TTC549 (cell line): ENCODE measurements at regions not wholly inside any gene's neighbourhood (a gene's known extent, or its start where the extent isn't known, plus 50 kb on each side); places are given as distances from the start of the nearest gene placed in this dataset.
"Not testable (repeated sequence)": the region's sequence is repeated elsewhere in the genome, so short reads cannot be mapped to it uniquely, and the experiment has no call there.

Source experiments
- FAIRE-seq: peaks from 2 replicates; lab custom pipeline; 2012; peaks lifted over from hg19 to GRCh38; lab: Jason Lieb, UNC

DNA sequence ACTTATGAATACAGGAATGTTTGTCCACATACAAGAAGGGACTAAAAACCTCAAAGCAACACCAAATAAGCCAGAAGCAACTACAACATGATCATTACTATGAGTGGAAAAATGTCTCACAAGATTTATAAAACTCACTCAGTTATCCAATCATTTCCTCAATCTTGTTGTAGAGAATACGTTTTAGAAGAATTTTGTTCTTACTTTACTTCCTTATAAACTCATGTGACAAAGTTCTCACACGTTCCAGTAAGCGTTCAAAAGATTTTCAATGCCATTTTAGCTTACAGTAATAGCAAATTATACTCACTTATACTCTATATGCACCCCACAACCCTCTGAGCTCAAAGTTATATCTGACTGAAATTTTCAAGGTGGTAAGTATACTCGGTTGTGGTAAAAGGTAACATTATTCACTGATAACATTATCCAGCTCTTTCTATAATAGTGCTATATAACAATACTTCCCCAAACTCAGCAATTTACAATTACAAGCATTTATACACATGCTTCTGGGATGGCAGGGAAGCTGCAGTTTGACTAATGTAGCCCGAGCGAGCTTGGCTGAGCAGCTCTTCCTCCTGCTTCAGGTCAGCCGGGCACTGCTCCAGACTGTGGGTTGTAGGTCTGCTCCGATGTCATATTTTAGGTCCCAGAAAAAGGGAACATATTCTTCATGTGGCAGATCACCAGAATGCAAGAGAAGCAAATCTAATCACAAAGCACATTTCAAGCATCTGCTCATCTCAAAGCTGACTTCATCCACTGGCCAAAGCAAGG, 226.3 kb downstream of the RCHY1 start:
- FAIRE-seq: no peak

DNA sequence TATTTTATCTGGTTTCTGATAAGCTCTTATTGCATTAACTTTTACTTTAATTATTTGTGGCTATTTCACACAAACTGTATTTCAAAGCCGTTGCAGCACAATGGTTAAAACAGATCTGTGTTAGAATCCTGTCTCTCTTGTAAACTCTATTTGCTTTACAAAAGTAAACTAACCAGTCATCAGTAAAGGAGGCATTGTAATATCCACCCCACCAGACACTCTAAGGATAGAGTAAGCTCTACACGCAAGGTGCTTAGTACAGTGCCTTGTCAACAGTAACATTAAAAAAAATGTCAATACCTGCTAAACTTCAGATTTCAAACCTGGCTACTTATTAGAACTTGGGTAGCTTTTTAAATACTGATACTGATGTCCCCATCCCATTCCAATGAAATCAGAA, 228.4 kb downstream of the RCHY1 start:
- FAIRE-seq: no peak

DNA sequence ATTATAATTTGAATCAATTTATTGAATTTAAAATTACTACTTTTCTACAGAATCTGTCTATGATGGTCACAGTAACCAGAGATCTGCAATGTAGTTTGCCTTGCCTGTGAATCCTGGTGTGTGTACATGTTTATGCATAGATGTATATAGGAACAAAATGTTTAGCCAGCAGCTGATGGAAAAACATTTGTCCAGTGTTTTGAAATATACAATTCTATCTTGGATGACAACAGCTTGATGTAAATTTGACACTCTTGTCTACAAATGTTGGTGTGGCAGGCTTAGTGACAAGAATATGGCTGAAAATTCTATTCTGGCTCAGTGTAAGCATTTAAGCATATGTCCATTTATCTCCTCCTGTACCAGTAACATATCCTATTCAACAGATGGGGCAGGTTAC, 229.4 kb downstream of the RCHY1 start:
- FAIRE-seq: no peak

DNA sequence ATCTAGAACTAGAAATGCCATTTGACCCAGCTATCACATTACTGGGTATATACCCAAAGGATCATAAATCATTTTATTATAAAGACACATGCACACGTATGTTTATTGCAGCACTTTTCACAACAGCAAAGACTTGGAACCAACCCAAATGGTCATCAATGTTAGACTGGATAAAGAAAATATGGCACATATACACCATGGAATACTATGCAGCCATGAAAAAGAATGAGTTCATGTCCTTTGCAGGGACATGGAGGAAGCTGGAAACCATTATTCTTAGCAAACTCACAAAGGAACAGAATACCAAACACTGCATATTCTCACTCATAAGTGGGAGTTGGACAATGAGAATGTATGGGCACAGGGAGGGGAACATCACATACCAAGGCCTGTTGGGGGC, 233.7 kb downstream of the RCHY1 start:
- not testable (repeated sequence) for FAIRE-seq

DNA sequence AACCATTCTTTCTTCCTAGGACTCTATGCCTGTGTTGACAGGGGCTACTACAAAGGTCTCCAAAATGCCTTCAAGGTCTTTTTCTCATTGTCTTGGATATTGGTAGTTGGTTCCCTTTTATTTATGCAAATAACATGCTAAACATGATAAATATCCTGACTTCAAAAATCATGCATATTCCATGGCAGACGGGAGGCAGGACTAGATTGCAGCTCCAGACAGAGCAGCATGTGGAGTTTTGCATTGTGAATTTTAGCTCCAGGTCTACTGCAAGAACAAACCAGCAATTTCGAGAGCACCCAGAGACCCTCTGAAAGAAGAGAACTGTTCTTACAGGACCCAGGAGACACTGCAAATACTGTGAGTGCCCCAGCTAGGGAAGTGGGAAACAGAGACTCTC, 254.9 kb downstream of the RCHY1 start:
- FAIRE-seq: no peak

DNA sequence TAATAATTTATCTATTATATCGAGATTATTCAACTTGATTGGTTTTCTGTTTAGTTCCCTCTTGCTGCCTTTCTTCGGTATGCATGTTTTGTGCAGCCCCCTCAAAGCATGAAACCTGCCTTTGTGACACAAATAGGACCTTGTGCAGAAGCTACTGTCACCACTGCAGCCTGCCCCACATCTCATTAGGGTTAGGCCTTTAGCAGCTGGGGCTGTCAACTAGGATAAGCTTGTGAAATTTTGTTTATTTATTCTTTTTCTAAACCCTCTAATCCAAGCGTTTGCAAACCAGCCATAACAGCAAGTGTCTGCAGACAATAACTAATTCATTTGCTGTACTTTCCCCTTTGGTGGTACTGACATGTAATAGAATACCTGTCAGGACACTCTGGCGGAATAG, 258.9 kb downstream of the RCHY1 start:
- no peak for FAIRE-seq

DNA sequence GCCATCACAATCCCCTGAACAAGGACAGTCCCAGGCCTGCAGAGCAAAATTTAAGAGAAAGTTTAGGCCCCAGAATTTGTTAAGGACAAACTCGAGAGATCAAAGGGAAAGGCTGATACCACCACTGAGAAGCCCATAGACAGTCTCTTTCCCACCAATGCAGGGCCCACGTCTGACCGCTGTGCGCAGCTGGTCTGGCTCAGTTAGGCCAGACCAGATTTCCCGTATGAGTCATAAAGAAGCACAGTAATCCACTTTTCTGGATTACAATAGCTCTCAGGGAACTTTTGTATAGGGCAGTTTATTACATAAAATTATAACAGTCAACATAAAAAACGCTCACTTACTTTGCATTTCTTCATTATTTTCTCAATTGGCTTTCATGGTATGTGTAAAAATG, 259.5 kb downstream of the RCHY1 start:
- FAIRE-seq: no peak

DNA sequence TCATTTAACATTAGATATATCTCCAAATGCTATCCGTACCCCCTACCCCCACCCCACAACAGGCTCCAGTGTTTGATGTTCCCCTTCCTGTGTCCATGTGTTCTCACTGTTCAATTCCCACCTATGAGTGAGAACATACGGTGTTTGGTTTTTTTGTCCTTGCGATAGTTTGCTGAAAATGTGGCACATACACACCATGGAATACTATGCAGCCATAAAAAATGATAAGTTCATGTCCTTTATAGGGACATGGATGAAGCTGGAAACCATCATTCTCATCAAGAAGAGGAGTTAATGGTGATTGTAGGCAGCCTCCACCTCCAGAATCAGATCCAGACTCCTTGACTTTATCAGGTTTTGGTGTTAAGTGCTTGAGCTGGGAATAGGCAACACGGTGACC, 261.1 kb downstream of the RCHY1 start:
- not testable (repeated sequence) for FAIRE-seq

DNA sequence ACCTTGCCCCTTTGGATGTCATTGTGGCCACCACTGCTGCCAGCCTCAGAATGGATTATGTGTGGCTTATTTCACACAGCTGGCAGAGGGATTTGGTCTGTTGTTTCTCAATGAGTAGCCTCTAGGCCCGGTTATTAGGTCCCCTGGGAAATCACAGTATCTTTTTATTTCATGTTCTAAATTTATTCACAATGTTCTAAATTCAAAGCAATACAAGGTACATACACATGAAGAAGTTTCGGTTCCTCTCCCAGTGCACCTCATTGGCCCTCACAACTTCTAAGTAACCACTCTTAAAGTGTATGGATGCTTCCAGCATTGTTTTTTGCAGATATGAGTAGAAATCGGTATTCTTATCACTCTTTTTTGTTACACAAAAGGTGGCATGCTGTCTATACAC, 262.7 kb downstream of the RCHY1 start:
- FAIRE-seq: no peak

DNA sequence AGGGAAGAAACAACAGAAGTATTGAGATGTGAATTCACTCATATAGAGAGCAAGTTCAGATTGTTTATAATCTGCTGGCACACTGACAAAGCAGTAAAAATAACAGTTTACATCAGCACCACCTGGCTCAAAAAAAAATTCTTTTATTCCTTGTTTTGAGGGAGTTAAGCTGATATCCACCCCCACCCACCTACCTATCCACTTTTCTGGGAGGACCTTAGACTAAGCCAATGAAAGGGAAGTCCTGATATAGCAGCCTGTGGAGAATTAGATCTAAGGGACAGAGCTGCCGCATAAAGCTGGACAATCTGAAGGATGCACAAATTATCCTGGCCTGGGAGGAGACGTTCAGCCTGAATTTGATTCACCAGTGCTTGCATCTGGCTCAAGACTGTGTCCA, 264.5 kb downstream of the RCHY1 start:
- FAIRE-seq: no peak

DNA sequence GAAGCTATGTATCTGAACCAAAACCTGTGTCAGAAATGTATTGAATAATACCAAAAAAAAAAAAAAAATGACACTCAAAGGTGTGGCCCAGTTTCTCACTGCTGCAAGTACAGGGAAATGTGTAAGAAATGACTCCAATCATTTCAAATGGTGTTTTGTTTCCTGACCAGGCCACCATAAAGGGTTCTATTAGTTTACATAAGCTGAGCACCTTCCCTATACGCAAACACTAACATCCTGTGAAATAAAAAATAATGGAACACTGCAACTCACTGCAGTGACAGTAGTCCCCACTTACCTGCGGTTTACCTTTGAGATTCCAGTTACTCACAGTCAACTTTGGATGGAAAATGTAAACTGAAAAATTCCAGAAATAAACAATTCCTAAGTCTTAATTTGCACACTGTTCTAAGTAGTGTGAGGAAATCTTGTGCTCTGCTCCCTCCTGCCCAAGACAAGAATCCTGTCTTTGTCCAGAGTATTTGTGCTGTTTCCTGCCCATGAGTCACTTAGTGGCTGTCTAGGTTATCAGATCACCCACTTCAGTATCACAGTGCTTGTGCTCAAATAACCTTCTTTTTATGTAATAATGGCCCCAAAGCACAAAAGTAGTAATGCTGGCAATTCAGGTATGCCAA, 265.3 kb downstream of the RCHY1 start:
- FAIRE-seq: no peak

DNA sequence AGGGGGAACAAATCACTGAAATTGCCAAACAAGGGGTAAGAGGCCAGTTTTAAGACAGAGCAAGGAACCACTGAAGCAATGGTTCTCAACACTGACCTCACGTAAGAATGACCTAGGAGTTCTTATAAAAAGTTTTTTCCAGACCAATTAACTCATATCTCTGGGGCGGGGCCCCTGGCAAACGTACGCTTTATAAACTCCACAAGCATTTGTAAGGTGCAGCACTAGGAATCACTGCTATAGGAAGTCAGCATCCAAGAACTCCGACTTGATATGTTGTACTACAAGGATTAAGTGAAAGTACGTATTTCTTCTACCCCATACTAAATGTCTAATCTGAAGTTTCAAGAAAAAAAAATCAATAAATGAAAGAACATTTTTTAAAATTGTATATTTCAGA, 269.9 kb downstream of the RCHY1 start:
- no peak for FAIRE-seq

DNA sequence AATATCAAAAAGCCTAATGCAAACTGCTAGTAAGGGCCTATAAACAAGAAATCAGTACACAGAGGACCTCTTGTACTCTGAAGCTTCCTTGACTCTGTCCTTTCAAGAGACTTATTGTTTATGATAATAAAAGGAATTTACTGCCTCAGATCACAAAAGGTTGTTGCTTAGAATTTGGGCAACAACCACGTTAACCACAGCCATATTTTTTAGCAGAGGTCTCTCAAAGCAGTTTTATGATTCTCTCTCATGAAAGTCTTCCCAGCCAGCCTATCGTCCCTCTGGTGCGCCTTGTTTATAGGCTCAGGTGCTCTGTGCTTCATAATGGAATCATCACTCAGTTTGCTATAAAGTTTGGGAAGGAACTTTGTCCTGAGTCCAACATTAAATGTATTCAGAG, 270.6 kb downstream of the RCHY1 start:
- FAIRE-seq: no peak

DNA sequence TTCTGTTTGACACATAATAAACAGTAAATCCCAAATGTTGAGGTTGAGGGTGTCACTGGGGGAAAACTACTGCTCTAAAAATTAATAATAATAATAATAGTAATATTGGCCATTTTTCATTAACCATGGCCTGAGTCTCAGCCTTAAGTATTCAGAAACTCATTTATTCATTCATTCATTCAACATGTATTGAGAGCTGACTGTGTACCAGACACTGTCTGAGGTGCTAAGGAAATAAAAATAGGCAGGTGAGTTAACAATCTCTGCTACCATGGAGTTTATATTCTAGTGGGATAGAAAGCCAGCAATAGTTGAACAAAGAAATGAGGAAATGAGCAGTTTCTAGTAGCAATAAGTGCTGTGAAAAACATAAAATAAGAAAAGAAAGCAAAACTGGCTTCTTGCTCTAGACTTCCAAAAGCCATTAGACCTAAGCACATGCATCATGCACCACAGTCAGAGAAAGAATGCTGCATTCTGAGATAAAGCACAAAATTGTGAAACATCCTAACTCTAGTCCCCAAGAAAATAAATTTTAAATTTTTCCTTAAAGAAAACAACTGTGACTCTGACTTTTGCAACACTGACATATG, 278.7 kb downstream of the RCHY1 start:
- FAIRE-seq: no peak

DNA sequence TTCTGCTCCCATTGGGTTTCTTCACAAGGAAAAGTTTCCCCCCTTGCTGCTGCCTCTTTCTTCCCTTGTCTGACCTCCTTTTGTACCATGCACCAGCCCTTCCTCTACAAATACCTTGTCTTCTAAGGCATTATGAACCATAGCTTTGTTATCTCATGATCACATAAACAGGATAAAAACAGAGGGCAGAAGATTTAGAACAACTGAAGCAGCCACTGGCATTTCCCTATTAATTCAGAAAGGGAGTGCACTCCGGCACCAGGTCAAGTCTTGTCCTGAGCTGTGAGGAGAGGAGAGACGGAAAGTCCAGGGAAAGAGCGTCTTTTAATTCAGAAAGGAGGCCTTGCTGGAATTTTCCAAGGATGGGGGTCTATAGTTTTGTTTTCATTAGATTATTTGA, 281.7 kb downstream of the RCHY1 start:
- no peak for FAIRE-seq

DNA sequence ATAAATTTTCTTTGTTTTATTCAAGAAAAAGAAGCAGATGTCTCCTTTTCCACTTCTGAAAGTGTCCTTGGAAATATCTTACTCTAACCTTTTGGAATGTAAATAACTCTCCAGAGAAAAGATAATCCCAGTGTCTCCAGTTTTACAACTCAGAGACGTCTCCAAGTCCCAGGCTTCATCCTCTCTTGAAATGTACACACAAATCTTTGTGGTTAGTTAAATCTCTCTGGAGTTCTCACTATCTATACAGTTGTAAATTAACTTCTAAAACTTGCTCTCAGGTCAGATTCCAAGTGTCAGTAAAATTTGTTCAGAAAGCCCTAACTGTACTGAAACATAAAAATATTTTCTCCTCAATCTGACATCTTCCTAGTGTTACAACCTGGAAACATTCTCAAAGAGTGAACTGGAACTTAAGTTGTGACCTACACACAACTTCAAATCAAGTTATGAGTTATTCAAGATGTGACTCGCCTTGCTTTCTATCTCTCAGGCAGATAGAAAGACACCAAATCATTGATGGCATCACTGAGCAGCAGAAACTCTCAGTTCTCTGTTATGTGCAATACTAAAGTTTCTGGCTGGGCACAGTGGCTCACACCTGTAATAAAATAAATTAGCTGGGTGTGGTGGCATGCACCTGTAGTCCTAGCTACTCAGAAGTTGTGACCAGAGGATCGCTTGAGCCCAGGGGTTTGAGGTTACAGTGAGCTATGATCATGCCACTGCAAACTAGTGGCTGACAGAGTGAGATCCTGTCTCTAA, 284.2 kb downstream of the RCHY1 start:
- no peak for FAIRE-seq

DNA sequence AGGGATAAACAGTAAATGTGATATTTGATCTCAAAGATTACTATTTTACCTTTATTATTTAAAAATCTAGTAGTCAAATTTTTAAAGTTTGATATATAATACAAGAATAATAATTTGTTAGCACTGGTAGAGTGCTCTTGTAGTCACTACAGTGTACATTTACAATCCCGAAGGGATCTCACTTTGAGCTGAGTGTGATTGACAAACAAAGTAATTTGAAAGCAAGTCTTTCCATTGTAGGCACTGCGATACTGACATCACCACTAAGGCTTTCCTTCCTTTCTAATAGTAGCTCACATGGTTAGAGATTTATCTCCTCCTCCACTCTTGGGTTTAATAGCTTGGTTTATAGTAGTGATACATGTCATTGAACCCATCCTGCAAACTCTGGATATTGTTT, 280.6 kb downstream of the PARM1 start:
- FAIRE-seq: no peak

DNA sequence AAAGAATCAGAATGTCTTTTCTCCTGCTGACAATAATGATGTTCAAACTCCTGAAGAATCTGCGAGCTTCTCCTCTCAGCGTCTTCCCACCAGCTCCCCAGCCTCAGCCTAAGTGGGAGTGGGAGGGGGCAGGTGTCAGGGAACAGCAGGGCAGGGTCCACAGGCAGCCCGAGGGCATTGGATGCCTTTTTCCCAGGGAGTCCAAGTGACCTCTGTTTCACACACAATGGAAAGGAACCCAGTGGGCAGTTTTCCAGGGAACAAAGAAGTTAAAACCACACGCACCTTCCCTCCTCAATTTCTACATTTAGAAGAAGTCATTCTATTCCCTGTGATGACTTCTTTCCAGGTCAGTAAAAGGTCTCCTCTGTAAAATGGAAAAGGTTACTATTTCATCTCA, 278.5 kb downstream of the PARM1 start:
- FAIRE-seq: no peak

DNA sequence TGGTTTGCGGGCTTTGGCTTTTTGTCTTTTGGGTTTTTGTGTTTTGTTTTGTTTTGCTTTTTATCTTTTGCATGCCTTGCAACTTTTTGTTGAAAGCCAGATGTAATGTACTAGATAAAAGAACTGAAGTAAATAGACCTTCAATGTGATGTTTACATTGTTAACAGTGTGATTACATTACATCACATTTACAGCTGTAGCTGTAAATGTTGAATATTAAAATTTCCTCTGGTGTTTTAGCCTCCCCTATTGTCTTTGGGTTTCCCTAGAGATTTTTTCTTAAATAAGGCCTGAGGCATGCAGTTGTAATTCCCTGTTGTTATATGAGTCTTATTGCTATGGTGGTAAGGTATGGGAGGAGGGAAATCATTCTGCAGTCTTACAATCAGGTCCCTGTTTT, 275.0 kb downstream of the PARM1 start:
- FAIRE-seq: no peak

DNA sequence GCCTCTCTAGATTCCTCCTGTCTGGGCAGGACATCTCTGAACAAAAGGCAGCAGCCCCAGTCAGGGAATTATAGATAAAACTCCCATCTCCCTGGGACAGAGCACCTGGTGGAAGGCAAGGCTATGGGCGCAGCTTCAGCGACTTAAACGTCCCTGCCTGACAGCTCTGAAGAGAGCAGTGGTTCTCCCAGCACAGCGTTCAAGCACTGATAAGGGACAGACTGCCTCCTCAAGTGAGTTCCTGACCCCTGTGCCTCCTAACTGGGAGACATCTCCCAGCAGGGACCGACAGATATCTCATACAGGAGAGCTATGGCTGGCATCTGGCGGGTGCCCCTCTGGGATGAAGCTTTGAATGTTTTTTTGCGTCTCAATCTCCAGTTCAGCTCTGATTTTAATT, 262.2 kb downstream of the PARM1 start:
- FAIRE-seq: no peak

DNA sequence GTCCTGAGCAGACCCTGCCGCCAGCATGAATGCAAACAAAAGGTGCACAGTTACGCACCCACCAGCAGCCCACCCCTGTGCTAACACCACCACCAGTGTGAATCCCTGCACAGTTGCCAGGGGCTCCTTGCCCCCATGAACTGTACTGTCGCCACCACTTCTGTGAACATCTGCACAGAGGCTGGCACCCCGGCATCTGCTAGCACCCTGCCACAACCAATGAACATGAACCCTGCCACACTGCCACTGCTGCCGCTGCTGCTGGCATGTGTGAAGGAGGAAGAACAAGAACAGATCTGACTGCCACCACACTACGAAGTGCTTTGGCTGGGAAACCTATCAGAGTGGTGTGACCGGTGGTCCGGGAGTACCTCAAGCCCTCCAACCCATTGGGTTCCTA, 261.3 kb downstream of the PARM1 start:
- FAIRE-seq: no peak

DNA sequence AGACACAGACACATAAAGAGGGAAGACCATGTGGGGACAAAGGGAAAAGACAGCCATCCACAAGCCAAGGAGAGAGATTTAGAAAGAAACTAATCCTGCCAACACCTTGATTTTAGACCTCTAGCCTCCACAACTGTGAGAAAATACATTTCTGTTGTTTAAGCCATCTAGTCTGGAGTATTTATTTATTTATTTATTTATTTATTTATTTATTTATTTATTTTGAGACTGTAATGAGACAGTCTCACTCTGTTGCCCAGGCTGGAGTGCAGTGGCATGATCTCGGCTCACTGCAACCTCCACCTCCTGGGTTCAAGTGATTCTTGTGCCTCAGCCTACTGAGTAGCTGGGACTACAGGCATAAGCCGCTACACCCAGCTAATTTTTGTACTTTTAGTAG, 259.3 kb downstream of the PARM1 start:
- not testable (repeated sequence) for FAIRE-seq

DNA sequence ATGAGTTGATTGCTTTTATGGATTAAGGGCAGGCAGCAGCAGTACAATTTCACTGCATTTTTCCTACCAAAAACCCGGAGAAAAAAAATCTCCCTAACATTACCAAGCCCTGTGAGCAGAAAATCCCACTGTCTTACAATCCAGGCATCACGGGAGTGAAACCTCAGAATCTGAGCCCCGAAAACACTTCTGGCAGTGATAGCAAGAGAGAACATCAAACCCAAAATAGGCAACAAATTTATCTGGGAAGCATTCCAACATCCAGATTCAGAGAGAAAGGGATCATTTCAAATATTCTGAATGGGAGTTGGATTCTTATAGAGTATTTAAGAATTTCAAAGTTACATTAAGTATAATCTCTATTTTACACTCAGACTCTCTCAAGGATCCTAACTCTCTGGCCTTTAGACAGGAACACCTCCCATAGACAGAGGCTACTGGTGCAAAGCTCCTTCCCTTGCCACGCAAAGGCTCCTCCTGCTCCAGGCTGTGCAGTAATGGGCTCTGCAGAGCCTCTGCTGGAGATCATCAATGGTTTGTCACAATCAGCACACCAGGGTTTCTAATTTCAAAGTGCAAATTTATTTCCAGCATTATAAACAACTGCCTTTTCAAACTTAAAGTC, 256.9 kb downstream of the PARM1 start:
- no peak for FAIRE-seq
